Type B pancreatic cell (in vitro differentiated cells): ENCODE measurements at regions not wholly inside any gene's neighbourhood (a gene's known extent, or its start where the extent isn't known, plus 50 kb on each side); places are given as distances from the start of the nearest gene placed in this dataset.

ENCODE experiments used
- DNase-seq: peaks from one replicate; pipeline ENCODE4 v3.0.0; 2021; ENCODE audit warnings: mixed read lengths; ENCODE audit not compliant: unreplicated experiment; ENCODE audit errors: extremely low spot score
- H3K27ac Mint-ChIP-seq: 2 replicates; pipeline ENCODE4 v1.8.0; 2021; ENCODE audit warnings: mild to moderate bottlenecking, mixed read lengths
- H3K27me3 Mint-ChIP-seq: 2 replicates; pipeline ENCODE4 v1.8.0; 2021; ENCODE audit warnings: mixed read lengths
- H3K36me3 Mint-ChIP-seq: 2 replicates; pipeline ENCODE4 v1.8.0; 2021; ENCODE audit warnings: mixed read lengths
- H3K4me1 Mint-ChIP-seq: one replicate; pipeline ENCODE4 v1.8.0; 2021; ENCODE audit warnings: mixed read lengths; ENCODE audit not compliant: unreplicated experiment
- H3K4me3 Mint-ChIP-seq: 2 replicates; pipeline ENCODE4 v1.8.0; 2021; ENCODE audit warnings: mild to moderate bottlenecking, mixed read lengths
- H3K9me3 Mint-ChIP-seq: 2 replicates; pipeline ENCODE4 v1.8.0; 2021; ENCODE audit warnings: mixed read lengths
- CTCF ChIP-seq: fragments of 200-600 bp; sonication (generic); conservative IDR thresholded peaks from 2 replicates; pipeline ENCODE4 v1.5.0; 2021; ENCODE audit warnings: antibody characterized with exemption, mild to moderate bottlenecking

- TF ChIP-seq CTCF, result no peak
- peaks cover 13% of the 10 kb centered on the region for H3K9me3 Mint-ChIP-seq
- no peak for DNase-seq
- peaks cover 26% of the 10 kb centered on the region for H3K4me1 Mint-ChIP-seq
- no peak overlapping the region for H3K27ac Mint-ChIP-seq
- no peak overlapping the region for H3K4me3 Mint-ChIP-seq
- no peaks in the 10 kb centered on the region for H3K36me3 Mint-ChIP-seq
- peaks cover 3% of the 10 kb centered on the region for H3K27me3 Mint-ChIP-seq
Measured at GRCh38 chr21:39025198-39025597, 158.1 kb downstream of the PSMG1 start.

DNA sequence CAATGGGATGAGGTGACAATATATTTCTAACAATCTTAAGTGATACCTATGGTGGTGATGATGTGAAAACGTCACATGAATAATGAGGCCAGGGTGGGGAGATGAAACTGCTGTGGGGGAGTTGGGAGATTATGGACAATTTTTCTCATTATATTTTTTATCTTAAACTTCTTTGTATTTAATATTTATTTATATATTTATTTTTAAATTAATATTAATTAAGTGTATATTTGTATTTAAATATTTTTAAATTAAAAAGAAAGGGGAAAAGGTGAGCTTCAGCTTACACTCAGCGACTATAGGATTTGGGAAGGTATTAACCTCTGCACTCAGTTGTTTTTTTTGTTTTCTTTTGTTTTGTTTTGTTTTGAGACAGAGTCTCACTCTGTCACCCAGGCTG is 158.7 kb downstream of the PSMG1 start:
- no peak for TF ChIP-seq CTCF
- Mint-ChIP-seq H3K36me3 (no peaks in the 10 kb centered on the region), H3K9me3 (peaks cover 13% of the 10 kb centered on the region), H3K27me3 (peaks cover 3% of the 10 kb centered on the region), H3K4me3 (no peak overlapping the region), H3K27ac (no peak overlapping the region), H3K4me1 (peaks cover 21% of the 10 kb centered on the region)
- DNase-seq, result no peak

GRCh38 chr21:39022863-39023693 is 160.2 kb downstream of the PSMG1 start:
- DNase-seq, result no peak
- H3K27me3 Mint-ChIP-seq, result peaks cover 3% of the 10 kb centered on the region
- peak; percentile 46 for TF ChIP-seq CTCF
- H3K4me1 Mint-ChIP-seq, result peaks cover 25% of the 10 kb centered on the region
- H3K4me3 Mint-ChIP-seq, result no peak overlapping the region
- peak overlapping the region; percentile 47 for H3K27ac Mint-ChIP-seq
- H3K9me3 Mint-ChIP-seq, result peaks cover 13% of the 10 kb centered on the region
- H3K36me3 Mint-ChIP-seq, result no peaks in the 10 kb centered on the region

GRCh38 chr21:39022466-39022862 is 160.8 kb downstream of the PSMG1 start:
- Mint-ChIP-seq H3K4me3 (no peak overlapping the region), H3K9me3 (peaks cover 10% of the 10 kb centered on the region), H3K27me3 (peaks cover 3% of the 10 kb centered on the region), H3K4me1 (peaks cover 29% of the 10 kb centered on the region), H3K27ac (peak overlapping the region; percentile 47), H3K36me3 (no peaks in the 10 kb centered on the region)
- TF ChIP-seq CTCF, result no peak
- no peak for DNase-seq

DNA sequence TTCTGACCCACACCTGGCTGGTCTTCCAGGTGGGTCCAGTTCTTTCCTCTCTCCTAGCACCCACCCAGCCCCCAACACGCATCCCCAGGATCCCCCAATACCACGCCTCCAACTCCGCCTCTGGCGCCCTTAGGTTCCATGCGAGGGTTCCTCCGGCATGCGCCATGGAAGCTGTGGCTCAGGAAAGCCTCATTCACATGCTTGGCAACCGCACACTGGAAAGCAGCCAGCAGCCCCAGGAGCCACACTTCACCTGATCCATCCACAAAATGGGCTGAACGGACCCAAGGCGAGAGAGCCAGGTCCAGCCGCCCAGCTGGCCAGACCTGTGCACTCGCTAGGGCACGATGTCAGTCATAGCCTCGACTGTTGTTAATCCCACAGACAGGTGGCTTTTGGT is 161.2 kb downstream of the PSMG1 start:
- H3K27ac Mint-ChIP-seq, result no peak overlapping the region
- TF ChIP-seq CTCF, result no peak
- H3K9me3 Mint-ChIP-seq, result peaks cover 10% of the 10 kb centered on the region
- no peak overlapping the region for H3K4me3 Mint-ChIP-seq
- peaks cover 33% of the 10 kb centered on the region for H3K4me1 Mint-ChIP-seq
- no peak for DNase-seq
- H3K27me3 Mint-ChIP-seq, result peaks cover 3% of the 10 kb centered on the region
- H3K36me3 Mint-ChIP-seq, result no peaks in the 10 kb centered on the region
